ENCODE measurements at regions not wholly inside any gene's neighbourhood (a gene's known extent, or its start where the extent isn't known, plus 50 kb on each side); places are given as distances from the start of the nearest gene placed in this dataset.

DNA sequence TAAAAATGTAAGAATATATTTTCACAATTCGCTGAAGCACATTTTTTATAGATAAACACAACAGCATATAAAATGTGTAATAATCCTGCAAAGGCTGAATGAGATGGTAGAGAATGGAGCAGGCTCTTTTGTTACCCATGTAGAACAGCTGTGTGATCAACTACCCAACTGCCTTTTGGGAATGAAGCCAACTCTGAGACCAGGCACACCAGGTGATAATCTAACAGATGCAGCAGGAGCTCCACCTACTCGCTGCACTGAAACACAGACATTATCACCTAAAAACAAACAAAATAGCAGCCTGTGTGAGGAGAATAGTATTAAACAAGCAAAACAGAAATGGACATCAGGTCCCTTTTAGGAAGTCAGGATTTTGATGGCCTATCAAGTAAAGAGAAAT, 183.3 kb downstream of the CCDC59 start:
- TF ChIP-seq CTCF (IDR thresholded peaks at IDR 0.05) = no peak
- TF ChIP-seq POLR2A (IDR thresholded peaks at IDR 0.05) = no peak

Data from thyroid gland (tissue), 4 donors.